GM21786 (cell line): ENCODE measurements at regions not wholly inside any gene's neighbourhood (a gene's known extent, or its start where the extent isn't known, plus 50 kb on each side); places are given as distances from the start of the nearest gene placed in this dataset.

Source experiments
- ATAC-seq: cut with Tn5 transposase; IDR thresholded peaks from one replicate; pipeline ENCODE4 v1.9.1; 2021; ENCODE audit not compliant: unreplicated experiment

- no peak for ATAC-seq
Observed at GRCh38 chr5:56289602-56289987, 56.5 kb upstream of the ANKRD55 start.

DNA sequence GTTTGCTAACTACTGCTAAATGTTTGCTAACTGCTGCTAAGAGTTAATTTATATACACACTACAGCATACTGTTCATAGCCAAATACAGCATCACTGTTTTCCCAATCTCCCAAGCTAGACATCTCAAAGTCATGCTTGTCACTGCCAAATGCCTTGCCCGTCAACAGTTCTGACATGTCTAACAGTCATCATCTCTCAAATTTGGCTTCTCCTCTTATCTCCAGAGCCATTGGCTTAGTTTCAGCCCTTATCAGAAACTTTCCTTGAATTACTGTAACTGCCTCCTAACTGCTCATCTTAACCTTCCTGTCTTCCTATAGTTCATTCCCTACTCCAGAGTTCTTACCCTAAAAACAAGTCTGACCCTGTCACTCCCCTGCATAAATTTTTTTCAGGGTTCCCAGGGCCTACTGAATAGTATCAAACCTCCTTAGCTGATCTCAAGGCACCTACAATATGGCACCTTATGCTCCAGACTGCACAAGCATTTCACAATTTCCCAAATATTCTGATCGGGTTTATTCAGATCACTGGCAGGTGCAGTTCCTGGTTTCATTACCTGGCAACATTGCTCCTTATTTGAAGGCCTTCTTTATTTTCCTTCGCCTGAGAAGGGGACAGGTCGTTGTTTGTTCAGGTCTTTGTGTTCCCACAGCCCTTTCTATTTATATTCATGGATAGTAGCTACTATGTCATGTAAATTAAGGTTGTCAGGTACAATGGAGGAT is 55.9 kb upstream of the ANKRD55 start:
- ATAC-seq: no peak

- no peak for ATAC-seq
Observed at GRCh38 chr5:56286015-56286884, 53.1 kb upstream of the ANKRD55 start.

DNA sequence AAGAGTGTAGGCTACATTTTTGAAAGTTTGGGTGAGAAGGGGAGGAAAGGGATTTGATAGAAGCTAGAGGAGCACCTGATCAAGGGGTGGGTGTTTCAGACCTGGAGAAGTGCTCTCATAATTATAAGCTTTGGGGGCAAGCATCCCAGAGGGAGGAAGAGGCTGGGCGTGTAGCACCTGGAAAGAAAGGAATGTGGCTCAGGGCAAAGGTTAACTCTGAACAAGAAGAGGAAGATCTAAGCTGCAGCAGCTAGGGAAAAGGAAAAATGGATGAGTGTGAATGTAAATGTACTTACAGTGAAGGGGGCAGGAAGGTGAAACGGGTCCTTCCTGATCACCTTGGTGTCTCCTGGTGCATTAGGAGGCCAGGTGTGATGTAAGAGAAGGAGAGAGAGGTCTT is 49.8 kb upstream of the ANKRD55 start:
- no peak for ATAC-seq
